AG04450 (cell line): ENCODE measurements at regions not wholly inside any gene's neighbourhood (a gene's known extent, or its start where the extent isn't known, plus 50 kb on each side); places are given as distances from the start of the nearest gene placed in this dataset.

Experiments
- CTCF ChIA-PET: fragments of 300-600, 350-600 bp; formaldehyde crosslinking; extraction: SDS; loops from one replicate; lab custom pipeline; 2022; ENCODE audit warnings: antibody characterized with exemption, inconsistent platforms; lab: Charles Lee
- POLR2A ChIA-PET: fragments of 350-600 bp; formaldehyde crosslinking; extraction: SDS; loops from one replicate; lab custom pipeline; 2021; ENCODE audit warnings: antibody characterized with exemption, inconsistent platforms; lab: Yijun Ruan, JAX
- DNase-seq: peaks from one replicate; pipeline ENCODE4 v3.0.0-alpha.2; 2011; ENCODE audit warnings: low read depth, low spot score
- H3K27ac ChIP-seq: one replicate; pipeline ENCODE4 v1.5.1; 2012; ENCODE audit warnings: low read depth, low read length, control low read depth
- H3K27me3 ChIP-seq: one replicate; pipeline ENCODE4 v1.6.0; 2012; ENCODE audit warnings: low read length; ENCODE audit not compliant: control insufficient read depth, insufficient read depth
- H3K4me3 ChIP-seq: 2 replicates; pipeline ENCODE4 v1.5.1; 2011; ENCODE audit warnings: mild to moderate bottlenecking, low read depth, low read length, control low read depth
- H3K9me3 ChIP-seq: 2 replicates; pipeline ENCODE4 v1.5.1; 2012; ENCODE audit warnings: low read length; ENCODE audit not compliant: control insufficient read depth, insufficient read depth
- TF ChIP-seq, protein P1 (sequence below): IDR thresholded peaks from 2 replicates; pipeline ENCODE4 v1.5.1; 2011; ENCODE audit warnings: low read depth, low read length, control low read depth, inconsistent platforms

DNA sequence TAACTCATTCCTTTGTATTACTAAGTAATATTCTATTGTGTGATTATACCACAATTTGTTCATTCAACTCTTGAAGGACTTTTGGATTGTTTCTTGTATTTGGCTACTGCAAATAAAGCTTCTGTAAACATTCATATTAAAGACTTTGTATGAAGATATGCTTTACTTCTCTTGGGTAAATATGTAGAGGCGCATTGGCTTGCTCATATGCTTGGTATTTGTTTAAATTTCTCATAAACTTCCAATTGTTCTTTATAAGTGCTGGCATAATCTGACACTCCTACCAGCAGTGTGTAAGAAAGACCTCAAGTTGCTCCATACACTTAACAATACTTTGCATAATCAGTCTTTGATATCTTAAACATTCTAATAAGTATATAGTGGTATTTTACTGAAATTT lies 792.8 kb upstream of the LRRTM1 start:
- ChIA-PET POLR2A (no interaction called here), CTCF (no interaction called here)
- Histone ChIP-seq H3K9me3 (no peaks in the 10 kb centered on the region), H3K27ac (no peak overlapping the region), H3K4me3 (no peak overlapping the region), H3K27me3 (no peaks in the 10 kb centered on the region)
- DNase-seq = no peak
- TF ChIP-seq, protein P1, sequence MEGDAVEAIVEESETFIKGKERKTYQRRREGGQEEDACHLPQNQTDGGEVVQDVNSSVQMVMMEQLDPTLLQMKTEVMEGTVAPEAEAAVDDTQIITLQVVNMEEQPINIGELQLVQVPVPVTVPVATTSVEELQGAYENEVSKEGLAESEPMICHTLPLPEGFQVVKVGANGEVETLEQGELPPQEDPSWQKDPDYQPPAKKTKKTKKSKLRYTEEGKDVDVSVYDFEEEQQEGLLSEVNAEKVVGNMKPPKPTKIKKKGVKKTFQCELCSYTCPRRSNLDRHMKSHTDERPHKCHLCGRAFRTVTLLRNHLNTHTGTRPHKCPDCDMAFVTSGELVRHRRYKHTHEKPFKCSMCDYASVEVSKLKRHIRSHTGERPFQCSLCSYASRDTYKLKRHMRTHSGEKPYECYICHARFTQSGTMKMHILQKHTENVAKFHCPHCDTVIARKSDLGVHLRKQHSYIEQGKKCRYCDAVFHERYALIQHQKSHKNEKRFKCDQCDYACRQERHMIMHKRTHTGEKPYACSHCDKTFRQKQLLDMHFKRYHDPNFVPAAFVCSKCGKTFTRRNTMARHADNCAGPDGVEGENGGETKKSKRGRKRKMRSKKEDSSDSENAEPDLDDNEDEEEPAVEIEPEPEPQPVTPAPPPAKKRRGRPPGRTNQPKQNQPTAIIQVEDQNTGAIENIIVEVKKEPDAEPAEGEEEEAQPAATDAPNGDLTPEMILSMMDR = no peak

DNA sequence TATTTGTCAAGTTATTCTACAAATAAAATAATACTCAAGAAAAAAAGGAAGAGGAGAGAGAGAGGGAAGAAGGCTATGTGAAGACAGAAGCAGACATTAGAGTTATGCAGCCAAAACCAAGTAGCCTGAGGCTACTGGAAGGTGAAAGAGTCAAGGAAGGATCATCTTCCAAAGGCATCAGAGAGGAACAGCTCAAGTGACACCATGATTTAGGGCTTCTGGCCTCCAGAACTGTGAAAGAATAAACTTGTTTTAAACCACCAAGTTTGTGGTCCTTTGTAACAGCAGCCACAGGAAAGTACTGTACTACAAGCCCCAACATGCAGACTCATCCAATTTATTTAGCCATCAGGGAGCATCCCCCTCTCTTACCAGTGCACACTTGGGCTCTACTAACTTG lies 788.5 kb upstream of the LRRTM1 start:
- H3K27ac ChIP-seq = no peak overlapping the region
- TF ChIP-seq, protein P1 = no peak
- no peaks in the 10 kb centered on the region for H3K9me3 ChIP-seq
- ChIA-PET POLR2A (no interaction called here), CTCF (no interaction called here)
- DNase-seq = no peak
- no peak overlapping the region for H3K4me3 ChIP-seq
- no peaks in the 10 kb centered on the region for H3K27me3 ChIP-seq

DNA sequence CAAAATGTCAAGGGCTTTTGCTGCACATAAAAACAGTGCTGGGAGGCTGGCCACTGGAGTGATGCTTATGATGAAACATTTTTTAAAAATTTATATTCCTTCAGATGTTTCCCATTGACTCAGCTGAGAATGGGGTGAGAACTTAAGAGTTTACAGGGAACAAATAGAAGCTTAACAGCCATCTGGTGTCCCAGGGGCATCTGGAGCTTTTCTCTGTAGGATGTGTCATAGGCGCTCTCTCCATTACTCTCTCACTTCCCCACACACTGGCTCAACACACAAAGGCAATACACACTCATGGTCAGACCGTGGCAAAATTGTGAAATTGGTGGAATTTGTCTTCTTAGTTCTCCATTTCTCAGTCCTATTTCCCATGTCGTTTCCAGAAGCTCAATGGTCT lies 783.1 kb upstream of the LRRTM1 start:
- Histone ChIP-seq H3K4me3 (no peak overlapping the region), H3K27ac (no peak overlapping the region), H3K9me3 (no peaks in the 10 kb centered on the region), H3K27me3 (no peaks in the 10 kb centered on the region)
- ChIA-PET CTCF (no interaction called here), POLR2A (no interaction called here)
- no peak for DNase-seq
- TF ChIP-seq, protein P1 = no peak

DNA sequence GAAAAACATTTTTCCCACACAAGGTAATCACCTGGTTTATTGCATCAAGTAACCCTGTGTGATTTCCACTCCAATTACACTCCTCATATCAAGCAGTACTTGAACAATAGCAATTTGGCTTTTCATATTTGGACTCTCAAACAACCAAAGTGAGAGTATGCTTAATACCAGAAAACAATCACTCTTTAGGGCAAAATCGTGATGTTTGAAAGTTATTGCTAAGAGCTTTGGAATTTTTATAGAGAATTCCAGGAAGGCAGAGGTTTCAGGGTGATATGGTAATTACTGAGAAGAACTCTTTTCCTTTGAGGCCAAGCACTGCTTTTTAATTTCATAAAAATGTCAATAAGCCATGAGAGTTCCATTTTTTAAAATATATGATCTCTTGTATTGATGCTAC lies 779.5 kb upstream of the LRRTM1 start:
- ChIA-PET POLR2A (no interaction called here), CTCF (no interaction called here)
- Histone ChIP-seq H3K27me3 (no peaks in the 10 kb centered on the region), H3K9me3 (no peaks in the 10 kb centered on the region), H3K4me3 (no peak overlapping the region), H3K27ac (no peak overlapping the region)
- TF ChIP-seq, protein P1 = no peak
- DNase-seq = no peak

DNA sequence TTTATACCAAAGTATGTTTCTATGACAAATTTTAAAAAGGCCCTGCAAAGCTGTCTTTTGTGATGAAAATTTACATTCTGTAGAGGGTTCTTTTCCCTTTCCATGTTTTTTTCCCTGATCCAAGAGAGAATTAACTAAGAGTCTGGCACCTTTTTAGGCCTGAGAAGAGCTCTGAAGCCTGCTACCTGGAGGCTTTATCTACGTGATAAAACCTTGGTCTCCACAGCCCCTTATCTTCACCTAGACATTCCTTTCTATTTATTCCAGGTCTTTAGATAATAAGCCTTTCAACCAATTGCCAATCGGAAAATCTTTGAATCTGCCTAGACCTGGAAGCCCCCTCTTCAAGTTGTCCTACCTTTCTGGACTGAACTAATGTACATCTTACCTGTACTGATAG lies 774.1 kb upstream of the LRRTM1 start:
- ChIA-PET CTCF (no interaction called here), POLR2A (no interaction called here)

More for the DNA sequence above, 774.1 kb upstream of the LRRTM1 start:
- H3K27ac ChIP-seq = no peak overlapping the region
- H3K4me3 ChIP-seq = no peak overlapping the region
- no peaks in the 10 kb centered on the region for H3K27me3 ChIP-seq
- no peak for DNase-seq
- no peaks in the 10 kb centered on the region for H3K9me3 ChIP-seq
- TF ChIP-seq, protein P1 = no peak
